ENCODE measurements at regions not wholly inside any gene's neighbourhood (a gene's known extent, or its start where the extent isn't known, plus 50 kb on each side); places are given as distances from the start of the nearest gene placed in this dataset.

- TF ChIP-seq CTCF (IDR thresholded peaks at IDR 0.05): no peak
- no peak for TF ChIP-seq POLR2A (IDR thresholded peaks at IDR 0.05)
Observed at GRCh38 chr13:111482126-111482525, 161.7 kb downstream of the TEX29 start.

All from ovary (tissue), 3 donors.